IPS DF 6.9 (cell line): ENCODE measurements at regions not wholly inside any gene's neighbourhood (a gene's known extent, or its start where the extent isn't known, plus 50 kb on each side); places are given as distances from the start of the nearest gene placed in this dataset.

ENCODE experiments used
- DNase-seq: peaks from one replicate; pipeline ENCODE4 v3.0.0-alpha.2; 2013; ENCODE audit warnings: low read depth, low spot score
- H3K27ac ChIP-seq: one replicate; pipeline ENCODE4 v1.5.1; 2013; ENCODE audit warnings: low read length, control low read depth
- H3K27me3 ChIP-seq: 2 replicates; pipeline ENCODE4 v1.6.1; 2013; ENCODE audit warnings: mild to moderate bottlenecking, low read length; ENCODE audit not compliant: control insufficient read depth, insufficient read depth
- H3K36me3 ChIP-seq: 2 replicates; pipeline ENCODE4 v1.6.1; 2013; ENCODE audit warnings: low read length; ENCODE audit not compliant: control insufficient read depth, insufficient read depth
- H3K4me1 ChIP-seq: 2 replicates; pipeline ENCODE4 v1.6.1; 2013; ENCODE audit warnings: low read length; ENCODE audit not compliant: control insufficient read depth, insufficient read depth
- H3K4me3 ChIP-seq: 2 replicates; pipeline ENCODE4 v1.5.1; 2013; ENCODE audit warnings: mild to moderate bottlenecking, low read length
- H3K9me3 ChIP-seq: 2 replicates; pipeline ENCODE4 v1.6.1; 2013; ENCODE audit warnings: low read length, inconsistent platforms; ENCODE audit not compliant: control insufficient read depth, insufficient read depth
- WGBS: extraction: QIAGEN DNeasy Blood & Tissue Kit; methylation state at CpG from one replicate; pipeline ENCODE4 v1.1.7; 2013; ENCODE audit warnings: mixed read lengths, missing lambda C conversion rate; ENCODE audit not compliant: insufficient read length, insufficient coverage; 5-methylcytosine and 5-hydroxymethylcytosine counted together

DNA sequence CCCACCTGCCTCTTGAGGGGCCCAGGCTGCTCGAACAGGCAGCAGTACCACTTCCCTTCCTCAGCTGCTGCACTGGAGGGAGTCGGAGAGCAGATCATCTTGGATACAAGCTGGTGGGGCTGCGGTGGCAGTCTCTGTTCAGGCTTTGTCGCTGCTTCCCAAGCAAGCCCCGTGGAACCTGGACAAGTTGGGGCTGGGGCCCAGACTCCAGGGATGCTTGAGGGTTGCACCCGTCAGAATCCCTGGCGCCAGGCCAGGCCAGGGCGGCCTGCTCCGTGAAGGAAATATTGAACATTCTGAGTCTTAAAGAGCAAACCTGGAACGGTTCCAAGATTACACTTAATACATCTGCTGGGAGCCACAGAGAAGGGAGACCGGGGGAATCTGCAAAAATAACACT, 310.1 kb upstream of the SORL1-AS1 start:
- Histone ChIP-seq H3K4me1 (no peaks in the 10 kb centered on the region), H3K36me3 (no peaks in the 10 kb centered on the region), H3K27me3 (no peaks in the 10 kb centered on the region), H3K9me3 (no peaks in the 10 kb centered on the region), H3K27ac (no peak overlapping the region), H3K4me3 (no peak overlapping the region)
- no CpG with 5 or more reads among the region's 11 CpGs for WGBS
- DNase-seq, result no peak

DNA sequence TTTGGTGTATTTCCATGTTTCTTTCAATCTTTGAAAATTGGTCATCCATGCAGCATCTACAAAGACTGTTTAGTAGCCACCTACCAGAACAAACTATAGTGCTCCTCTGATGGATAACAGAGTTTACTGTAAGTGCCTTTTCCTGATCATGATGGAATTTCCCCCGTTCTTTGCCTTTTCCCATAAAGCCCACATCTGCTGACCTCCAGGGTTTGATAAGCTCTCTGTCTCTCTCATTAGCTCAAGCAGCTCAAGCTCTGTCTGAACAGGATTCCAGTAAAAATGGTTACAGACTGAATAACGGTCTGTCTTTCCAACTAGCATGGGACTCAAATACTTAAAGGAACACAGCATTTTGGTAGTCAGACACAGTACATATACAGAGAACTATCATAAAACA, 308.4 kb upstream of the SORL1-AS1 start:
- no CpG with 5 or more reads among the region's 2 CpGs for WGBS
- Histone ChIP-seq H3K4me3 (no peak overlapping the region), H3K4me1 (no peaks in the 10 kb centered on the region), H3K27me3 (no peaks in the 10 kb centered on the region), H3K27ac (no peak overlapping the region), H3K9me3 (no peaks in the 10 kb centered on the region), H3K36me3 (no peaks in the 10 kb centered on the region)
- DNase-seq, result no peak

DNA sequence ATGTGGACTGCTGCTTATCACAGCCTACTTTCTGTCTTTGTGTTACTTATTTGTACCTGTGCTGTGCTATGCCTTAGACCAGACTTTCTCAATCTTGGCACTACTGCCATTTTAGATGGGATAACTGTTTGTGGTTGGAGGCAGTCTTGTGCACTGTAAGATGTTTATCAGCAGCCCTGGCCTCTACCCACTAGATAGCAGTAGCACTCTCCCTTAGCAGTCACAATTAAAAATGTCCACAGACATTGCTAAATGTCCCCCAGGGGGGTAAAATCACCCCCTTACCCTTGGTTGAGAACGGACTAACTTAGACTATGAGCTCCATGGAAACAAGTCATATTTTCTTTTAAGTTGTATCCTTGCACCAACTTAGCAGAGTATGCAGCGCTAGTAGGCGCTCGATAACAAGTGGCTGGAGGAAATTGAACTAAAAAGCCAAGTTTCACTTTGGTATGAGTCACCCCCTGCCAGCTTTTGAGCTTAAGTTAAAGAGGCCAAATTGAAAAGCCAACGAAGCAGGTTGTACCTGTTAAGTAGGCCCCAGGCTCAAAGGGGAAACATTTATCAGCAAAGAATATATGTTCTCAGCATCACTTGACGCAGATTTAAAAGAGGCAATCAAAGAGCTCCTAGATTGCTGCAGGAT, 304.8 kb upstream of the SORL1-AS1 start:
- H3K4me3 ChIP-seq, result no peak overlapping the region
- H3K9me3 ChIP-seq, result no peaks in the 10 kb centered on the region
- DNase-seq, result no peak
- H3K36me3 ChIP-seq, result no peaks in the 10 kb centered on the region
- WGBS, result no CpG with 5 or more reads among the region's 6 CpGs
- H3K27ac ChIP-seq, result no peak overlapping the region
- H3K27me3 ChIP-seq, result no peaks in the 10 kb centered on the region
- H3K4me1 ChIP-seq, result no peaks in the 10 kb centered on the region

DNA sequence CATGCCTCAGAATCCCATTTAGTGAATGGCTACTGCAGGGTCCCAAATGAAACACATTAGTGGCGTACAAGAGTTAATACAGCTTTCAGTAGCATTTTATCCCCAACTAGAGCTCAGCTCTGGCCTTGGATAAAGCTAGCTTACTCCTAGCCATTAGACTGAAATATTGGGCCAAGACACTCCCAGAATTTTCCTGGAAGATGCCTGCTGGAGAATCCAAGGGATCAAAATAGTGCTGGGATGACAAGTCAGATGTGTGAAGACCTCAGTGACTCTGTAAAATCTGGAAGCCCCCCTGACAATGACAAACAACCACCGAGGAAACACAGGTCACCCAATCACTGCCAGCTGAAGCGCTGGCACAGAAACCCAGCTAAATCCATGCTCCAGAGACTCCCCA, 303.1 kb upstream of the SORL1-AS1 start:
- no peak for DNase-seq
- no peaks in the 10 kb centered on the region for H3K36me3 ChIP-seq
- H3K4me3 ChIP-seq, result no peak overlapping the region
- H3K27me3 ChIP-seq, result no peaks in the 10 kb centered on the region
- WGBS, result no CpG with 5 or more reads among the region's 3 CpGs
- no peaks in the 10 kb centered on the region for H3K9me3 ChIP-seq
- no peaks in the 10 kb centered on the region for H3K4me1 ChIP-seq
- no peak overlapping the region for H3K27ac ChIP-seq

DNA sequence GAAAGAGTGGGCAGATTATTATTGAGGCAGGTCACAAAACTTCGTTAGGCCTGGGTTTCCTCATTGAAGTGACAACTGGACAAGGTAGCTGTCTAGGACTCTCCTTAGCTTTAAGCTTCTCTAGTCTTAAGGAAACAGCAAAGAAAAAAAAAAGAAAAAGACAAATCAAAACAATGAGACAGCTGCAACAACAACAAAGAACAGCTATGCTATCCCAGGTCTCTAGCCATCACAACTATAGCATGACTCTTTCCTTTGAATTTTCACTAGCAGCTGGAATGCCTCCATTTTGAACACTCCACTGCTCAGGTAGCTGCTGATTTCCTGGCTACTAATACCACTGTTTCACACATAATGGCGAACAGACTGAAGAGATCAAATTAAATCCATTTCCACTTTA, 302.4 kb upstream of the SORL1-AS1 start:
- Histone ChIP-seq H3K9me3 (no peaks in the 10 kb centered on the region), H3K27me3 (no peaks in the 10 kb centered on the region), H3K4me1 (no peaks in the 10 kb centered on the region), H3K27ac (no peak overlapping the region), H3K4me3 (no peak overlapping the region), H3K36me3 (no peaks in the 10 kb centered on the region)
- WGBS, result no CpG with 5 or more reads among the region's 2 CpGs
- no peak for DNase-seq

DNA sequence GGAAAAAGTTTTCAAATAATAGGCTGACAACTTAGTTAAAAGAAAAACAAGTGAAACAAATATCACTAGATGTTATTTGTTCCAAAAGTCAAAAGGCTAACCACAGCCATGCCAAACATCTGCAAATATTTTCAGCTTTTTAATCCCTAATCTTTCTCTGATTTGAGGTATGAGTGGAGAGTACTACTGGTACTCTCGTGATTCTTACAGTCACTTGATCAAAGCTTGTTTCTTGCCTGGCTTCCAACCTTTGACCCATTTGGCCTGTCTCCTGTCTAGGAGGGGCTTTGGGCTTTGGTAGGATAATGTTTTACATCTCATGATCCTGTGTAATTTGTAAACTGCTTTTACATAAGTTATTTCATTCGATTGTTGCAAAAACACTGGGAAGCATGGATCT, 301.8 kb upstream of the SORL1-AS1 start:
- H3K36me3 ChIP-seq, result no peaks in the 10 kb centered on the region
- H3K4me3 ChIP-seq, result no peak overlapping the region
- H3K27me3 ChIP-seq, result no peaks in the 10 kb centered on the region

DNA sequence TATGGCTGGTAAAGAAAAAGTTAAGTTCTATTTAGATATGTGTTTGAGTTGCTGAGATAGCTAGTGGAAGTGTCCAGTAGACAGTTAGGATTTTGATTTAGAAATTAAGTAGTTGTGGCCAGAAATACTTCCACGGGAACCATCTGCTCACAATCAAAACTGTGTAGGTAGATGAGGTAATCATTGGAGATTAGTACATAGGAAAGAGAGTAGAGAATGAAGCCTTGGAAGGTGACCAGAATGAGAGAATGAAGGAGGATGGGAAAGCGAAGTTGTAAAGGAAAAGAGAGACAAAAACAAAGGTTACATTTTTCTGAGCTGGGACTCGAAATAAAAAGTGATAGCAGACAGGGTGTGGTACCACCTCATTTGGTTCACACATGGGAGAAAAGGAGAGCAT, 296.9 kb upstream of the SORL1-AS1 start:
- Histone ChIP-seq H3K4me1 (no peaks in the 10 kb centered on the region), H3K4me3 (no peak overlapping the region)

More for the DNA sequence above, 301.8 kb upstream of the SORL1-AS1 start:
- H3K9me3 ChIP-seq, result no peaks in the 10 kb centered on the region
- no peaks in the 10 kb centered on the region for H3K4me1 ChIP-seq
- no peak overlapping the region for H3K27ac ChIP-seq
- DNase-seq, result no peak
- WGBS, result no CpG with 5 or more reads among the region's 2 CpGs

DNA sequence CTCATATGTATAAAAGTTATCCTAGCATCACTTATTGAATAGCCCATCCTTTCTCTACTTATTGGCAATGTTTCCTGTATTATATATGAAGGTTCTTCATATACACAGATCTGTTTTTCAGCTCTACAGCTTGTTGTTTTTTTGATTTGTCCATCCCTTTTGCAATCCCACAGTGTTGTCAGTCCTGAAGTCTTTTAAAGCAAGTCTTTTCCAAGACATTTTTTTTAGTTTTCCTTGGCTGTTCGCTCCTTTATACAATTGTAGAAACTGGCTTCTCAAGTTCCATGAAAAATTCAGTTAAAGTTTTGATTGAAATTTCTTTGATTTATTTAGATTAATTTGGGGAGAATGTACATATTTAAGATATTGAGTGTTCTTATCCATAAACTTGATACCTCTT, 295.3 kb upstream of the SORL1-AS1 start:
- WGBS, result no CpG with 5 or more reads among the region's 1 CpG
- Histone ChIP-seq H3K27ac (no peak overlapping the region), H3K36me3 (no peaks in the 10 kb centered on the region), H3K27me3 (no peaks in the 10 kb centered on the region), H3K9me3 (no peaks in the 10 kb centered on the region), H3K4me1 (no peaks in the 10 kb centered on the region), H3K4me3 (no peak overlapping the region)
- no peak for DNase-seq

More for the DNA sequence above, 296.9 kb upstream of the SORL1-AS1 start:
- Histone ChIP-seq H3K27ac (no peak overlapping the region), H3K9me3 (no peaks in the 10 kb centered on the region), H3K27me3 (no peaks in the 10 kb centered on the region), H3K36me3 (no peaks in the 10 kb centered on the region)
- WGBS, result 100% methylated on average over 1 of the region's 3 CpGs
- DNase-seq, result no peak

DNA sequence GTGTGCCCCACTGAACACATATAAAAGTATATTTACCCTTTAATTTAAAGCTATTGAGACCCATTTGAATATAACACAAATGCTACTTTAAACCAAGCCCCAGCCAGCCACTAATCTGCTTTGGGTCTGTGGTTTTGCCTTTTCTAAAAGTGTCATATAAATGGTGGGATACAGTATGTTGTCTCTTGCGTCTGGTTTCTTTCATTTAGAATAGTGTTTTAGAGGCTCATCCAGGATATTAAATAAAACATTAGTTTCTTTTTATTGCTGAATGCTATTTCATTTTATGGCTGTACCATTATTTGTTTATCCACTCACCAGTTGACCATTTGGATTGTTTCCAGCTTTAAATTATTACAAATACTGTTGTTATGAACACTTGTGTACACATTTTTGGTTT, 290.5 kb upstream of the SORL1-AS1 start:
- Histone ChIP-seq H3K27me3 (no peaks in the 10 kb centered on the region), H3K4me1 (no peaks in the 10 kb centered on the region), H3K36me3 (no peaks in the 10 kb centered on the region), H3K27ac (no peak overlapping the region), H3K4me3 (no peak overlapping the region), H3K9me3 (no peaks in the 10 kb centered on the region)
- no CpG with 5 or more reads among the region's 1 CpG for WGBS
- no peak for DNase-seq

DNA sequence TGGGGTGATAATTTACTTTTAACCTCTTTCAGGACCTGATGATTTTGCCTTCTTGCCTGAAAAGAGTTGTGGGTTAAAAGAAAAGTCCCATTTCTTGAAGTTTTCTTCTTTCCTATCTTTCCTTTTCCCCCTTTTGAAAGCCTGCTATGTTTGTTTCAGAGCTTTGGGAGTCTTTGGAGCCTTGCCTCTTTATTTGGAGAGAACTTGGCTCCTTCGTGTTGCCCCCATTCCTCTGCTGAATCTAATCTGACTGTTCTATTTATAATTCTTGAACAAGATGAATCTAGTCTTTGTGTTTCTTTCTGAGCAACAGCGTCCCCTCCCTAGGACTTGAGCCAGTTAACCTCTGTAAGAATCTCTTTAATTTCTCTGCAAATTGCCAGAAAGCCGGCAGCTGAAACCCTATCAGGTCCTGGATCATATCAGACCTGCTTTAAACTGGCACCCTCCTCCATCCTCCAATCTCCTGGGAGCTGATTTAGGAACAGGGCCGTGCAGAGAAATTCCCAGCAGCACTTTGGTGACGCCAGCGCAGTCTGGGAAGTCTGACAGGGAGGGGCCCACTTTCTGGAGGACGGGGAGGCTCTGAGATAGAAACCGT, 289.1 kb upstream of the SORL1-AS1 start:
- H3K4me1 ChIP-seq, result no peaks in the 10 kb centered on the region
- H3K4me3 ChIP-seq, result no peak overlapping the region
- H3K36me3 ChIP-seq, result no peaks in the 10 kb centered on the region
- H3K27me3 ChIP-seq, result no peaks in the 10 kb centered on the region
- H3K27ac ChIP-seq, result no peak overlapping the region
- DNase-seq, result no peak
- no CpG with 5 or more reads among the region's 8 CpGs for WGBS
- no peaks in the 10 kb centered on the region for H3K9me3 ChIP-seq

DNA sequence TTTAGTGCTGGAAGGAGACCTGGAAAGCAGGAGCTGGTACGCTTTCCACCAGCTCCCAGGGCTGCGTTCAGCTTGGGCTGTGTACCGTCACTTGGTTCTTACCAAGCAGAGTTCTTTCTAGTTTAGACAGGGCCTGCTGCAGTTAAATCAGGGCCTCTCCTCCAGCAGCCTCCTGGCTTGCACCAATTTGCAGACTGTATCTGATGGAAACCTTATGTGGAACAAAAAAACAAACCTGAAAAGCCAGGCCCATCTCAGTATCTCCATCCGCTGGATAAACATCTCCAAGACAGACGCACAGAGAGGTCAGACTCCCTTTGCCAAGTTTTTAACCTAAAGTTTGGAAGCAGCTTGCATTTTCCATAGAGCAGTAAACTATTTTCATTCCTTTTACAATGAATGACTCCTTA, 288.6 kb upstream of the SORL1-AS1 start:
- no peak overlapping the region for H3K27ac ChIP-seq
- H3K9me3 ChIP-seq, result no peaks in the 10 kb centered on the region
- H3K27me3 ChIP-seq, result no peaks in the 10 kb centered on the region
- H3K36me3 ChIP-seq, result no peaks in the 10 kb centered on the region
- DNase-seq, result no peak
- H3K4me3 ChIP-seq, result no peak overlapping the region
- WGBS, result no CpG with 5 or more reads among the region's 5 CpGs
- H3K4me1 ChIP-seq, result no peaks in the 10 kb centered on the region
